G401 (cell line): ENCODE measurements at regions not wholly inside any gene's neighbourhood (a gene's known extent, or its start where the extent isn't known, plus 50 kb on each side); places are given as distances from the start of the nearest gene placed in this dataset.

ENCODE experiments used
- DNase-seq: peaks from one replicate; pipeline ENCODE4 v3.0.0-alpha.2; 2015; ENCODE audit warnings: low spot score
- in situ Hi-C: cut with HindIII; loops from 2 replicates; pipeline ENCODE4 v1.10.0; 2016; ENCODE audit warnings: low sequenced_read_pairs, mixed read lengths

GRCh38 chr2:129748653-129749052 is 230.8 kb upstream of the RAB6C start:
- DNase-seq, result no peak
- in situ Hi-C loops, result no loop called here

GRCh38 chr2:129751409-129751808 is 228.1 kb upstream of the RAB6C start:
- in situ Hi-C loops, result no loop called here
- no peak for DNase-seq

- DNase-seq, result no peak
- in situ Hi-C loops, result no loop called here
These were observed 227.3 kb upstream of the RAB6C start for GRCh38 chr2:129752176-129752575.

GRCh38 chr2:129752686-129753085 is 226.8 kb upstream of the RAB6C start:
- in situ Hi-C loops, result no loop called here

GRCh38 chr2:129753261-129753660 is 226.2 kb upstream of the RAB6C start:
- in situ Hi-C loops, result no loop called here
- DNase-seq, result no peak

More at GRCh38 chr2:129752686-129753085, 226.8 kb upstream of the RAB6C start:
- DNase-seq, result no peak

- in situ Hi-C loops, result no loop called here
- DNase-seq, result no peak
These were observed 225.0 kb upstream of the RAB6C start for GRCh38 chr2:129754421-129754820.

GRCh38 chr2:129754831-129755230 is 224.6 kb upstream of the RAB6C start:
- in situ Hi-C loops, result no loop called here
- DNase-seq, result no peak

- in situ Hi-C loops, result no loop called here
- DNase-seq, result no peak
These were observed 223.7 kb upstream of the RAB6C start for GRCh38 chr2:129755786-129756185.

GRCh38 chr2:129756276-129756675 is 223.2 kb upstream of the RAB6C start:
- in situ Hi-C loops, result no loop called here
- DNase-seq, result no peak

- in situ Hi-C loops, result no loop called here
These were observed 222.0 kb upstream of the RAB6C start for GRCh38 chr2:129757366-129757914.

GRCh38 chr2:129757915-129758783 is 221.3 kb upstream of the RAB6C start:
- no peak for DNase-seq
- in situ Hi-C loops, result no loop called here

More at GRCh38 chr2:129757366-129757914, 222.0 kb upstream of the RAB6C start:
- DNase-seq, result no peak

- in situ Hi-C loops, result no loop called here
These were observed 220.5 kb upstream of the RAB6C start for GRCh38 chr2:129758784-129759471.

GRCh38 chr2:129759472-129760010 is 219.9 kb upstream of the RAB6C start:
- DNase-seq, result no peak

More at GRCh38 chr2:129758784-129759471, 220.5 kb upstream of the RAB6C start:
- no peak for DNase-seq

GRCh38 chr2:129760669-129761068 is 218.8 kb upstream of the RAB6C start:
- in situ Hi-C loops, result no loop called here

More at GRCh38 chr2:129759472-129760010, 219.9 kb upstream of the RAB6C start:
- in situ Hi-C loops, result no loop called here

GRCh38 chr2:129761569-129762021 is 217.9 kb upstream of the RAB6C start:
- in situ Hi-C loops, result no loop called here

More at GRCh38 chr2:129760669-129761068, 218.8 kb upstream of the RAB6C start:
- DNase-seq, result no peak

GRCh38 chr2:129762386-129763189 is 216.9 kb upstream of the RAB6C start:
- DNase-seq, result no peak
- in situ Hi-C loops, result no loop called here

More at GRCh38 chr2:129761569-129762021, 217.9 kb upstream of the RAB6C start:
- DNase-seq, result no peak

- in situ Hi-C loops, result no loop called here
- DNase-seq, result no peak
These were observed 216.1 kb upstream of the RAB6C start for GRCh38 chr2:129763190-129763846.

- in situ Hi-C loops, result no loop called here
These were observed 215.5 kb upstream of the RAB6C start for GRCh38 chr2:129763966-129764365.

More at GRCh38 chr2:129763966-129764365, 215.5 kb upstream of the RAB6C start:
- DNase-seq, result no peak
